Calu3 (cell line): ENCODE measurements at regions not wholly inside any gene's neighbourhood (a gene's known extent, or its start where the extent isn't known, plus 50 kb on each side); places are given as distances from the start of the nearest gene placed in this dataset.

Experiments
- BruUV-seq: library from RNA; stranded (reverse); fragments of 400-500 nt; replicated peaks from 2 replicates; lab custom pipeline; 2021; lab: Mats Ljungman, UMichigan
- CTCF ChIA-PET: fragments of 300-600 bp; sonication (Branson Sonifier 250); formaldehyde crosslinking; loops from one replicate; lab custom pipeline; 2022; ENCODE audit warnings: antibody characterized with exemption; lab: Charles Lee
- DNase-seq: peaks from one replicate; pipeline ENCODE4 v3.0.0; 2022
- H3K27ac Mint-ChIP-seq: one replicate; pipeline ENCODE4 v1.8.0; 2022; ENCODE audit warnings: mixed read lengths; ENCODE audit not compliant: unreplicated experiment
- H3K27me3 Mint-ChIP-seq: one replicate; pipeline ENCODE4 v1.8.0; 2022; ENCODE audit warnings: mixed read lengths; ENCODE audit not compliant: unreplicated experiment
- H3K36me3 Mint-ChIP-seq: one replicate; pipeline ENCODE4 v1.8.0; 2022; ENCODE audit warnings: mild to moderate bottlenecking, moderate library complexity, mixed read lengths; ENCODE audit not compliant: insufficient read depth, unreplicated experiment
- H3K4me1 Mint-ChIP-seq: one replicate; pipeline ENCODE4 v1.8.0; 2022; ENCODE audit warnings: mild to moderate bottlenecking, low read depth, mixed read lengths; ENCODE audit not compliant: unreplicated experiment
- H3K4me3 Mint-ChIP-seq: one replicate; pipeline ENCODE4 v1.8.0; 2022; ENCODE audit warnings: mild to moderate bottlenecking, low read depth, moderate library complexity, mixed read lengths; ENCODE audit not compliant: unreplicated experiment
- H3K9me3 Mint-ChIP-seq: one replicate; pipeline ENCODE4 v1.8.0; 2022; ENCODE audit warnings: low read depth, mixed read lengths; ENCODE audit not compliant: unreplicated experiment
- CTCF ChIP-seq: fragments of 200-600 bp; IDR thresholded peaks from one replicate; pipeline ENCODE4 v1.8.0; 2022; ENCODE audit warnings: antibody characterized with exemption; ENCODE audit not compliant: unreplicated experiment
- intact Hi-C: fragments of 100-400 bp; cut with micrococcal nuclease; formaldehyde crosslinking; loops from one replicate; pipeline ENCODE4 v1.10.0; 2022; ENCODE audit not compliant: unreplicated experiment

GRCh38 chr18:10242936-10243680 lies 211.3 kb upstream of the APCDD1 start:
- intact Hi-C loops: no loop called here
- no peak overlapping the region for H3K27ac Mint-ChIP-seq
- no peak overlapping the region for H3K4me3 Mint-ChIP-seq
- no peaks in the 10 kb centered on the region for H3K4me1 Mint-ChIP-seq
- H3K9me3 Mint-ChIP-seq: no peaks in the 10 kb centered on the region
- CTCF ChIA-PET: no interaction called here
- BruUV-seq: no TSS peak
- peaks cover 43% of the 10 kb centered on the region for H3K27me3 Mint-ChIP-seq
- DNase-seq: no peak
- no peaks in the 10 kb centered on the region for H3K36me3 Mint-ChIP-seq
- TF ChIP-seq CTCF: no peak

GRCh38 chr18:10244341-10244740 lies 210.1 kb upstream of the APCDD1 start:
- CTCF ChIA-PET: interaction anchor here (0.6 kb wide), 1 partner anchor 281 kb away, joined by 4 read pairs; the partner anchor contains the start of gene NAPG
- H3K36me3 Mint-ChIP-seq: no peaks in the 10 kb centered on the region
- no TSS peak for BruUV-seq
- H3K27me3 Mint-ChIP-seq: peaks cover 52% of the 10 kb centered on the region
- H3K4me3 Mint-ChIP-seq: no peak overlapping the region
- no peaks in the 10 kb centered on the region for H3K9me3 Mint-ChIP-seq
- no peak for DNase-seq
- TF ChIP-seq CTCF: no peak
- no peak overlapping the region for H3K27ac Mint-ChIP-seq
- intact Hi-C loops: no loop called here
- no peaks in the 10 kb centered on the region for H3K4me1 Mint-ChIP-seq

GRCh38 chr18:10245031-10245845 lies 209.2 kb upstream of the APCDD1 start:
- Mint-ChIP-seq H3K4me3 (no peak overlapping the region), H3K4me1 (no peaks in the 10 kb centered on the region), H3K9me3 (no peaks in the 10 kb centered on the region), H3K27me3 (peaks cover 61% of the 10 kb centered on the region), H3K27ac (no peak overlapping the region), H3K36me3 (no peaks in the 10 kb centered on the region)
- BruUV-seq: no TSS peak
- CTCF ChIA-PET: no interaction called here
- intact Hi-C loops: no loop called here
- TF ChIP-seq CTCF: no peak
- no peak for DNase-seq

- Mint-ChIP-seq H3K4me1 (no peaks in the 10 kb centered on the region), H3K36me3 (no peaks in the 10 kb centered on the region), H3K27me3 (peaks cover 57% of the 10 kb centered on the region), H3K9me3 (no peaks in the 10 kb centered on the region), H3K4me3 (no peak overlapping the region), H3K27ac (no peak overlapping the region)
- intact Hi-C loops: no loop called here
- TF ChIP-seq CTCF: no peak
- no peak for DNase-seq
- BruUV-seq: no TSS peak
- CTCF ChIA-PET: no interaction called here
Observed at GRCh38 chr18:10245846-10246175, 208.6 kb upstream of the APCDD1 start.
